Effector memory CD4-positive, alpha-beta T cell (primary cell): ENCODE measurements at regions not wholly inside any gene's neighbourhood (a gene's known extent, or its start where the extent isn't known, plus 50 kb on each side); places are given as distances from the start of the nearest gene placed in this dataset.

Source experiments
- DNase-seq, 3 donors: peaks; one replicate each; pipeline ENCODE4 v3.0.0-alpha.2; 2020
- H3K27ac ChIP-seq: 2 replicates; pipeline ENCODE4 v1.7.0; 2013; ENCODE audit warnings: mild to moderate bottlenecking, low read length, moderate library complexity; ENCODE audit not compliant: insufficient read depth, poor library complexity, severe bottlenecking
- H3K27me3 ChIP-seq: replicated peaks from 2 replicates; pipeline ENCODE4 v1.7.0; 2013; ENCODE audit warnings: mild to moderate bottlenecking, low read length; ENCODE audit not compliant: insufficient read depth, control insufficient read depth, poor library complexity, severe bottlenecking
- H3K36me3 ChIP-seq: 2 replicates; pipeline ENCODE4 v1.7.0; 2013; ENCODE audit warnings: mild to moderate bottlenecking, low read length, moderate library complexity; ENCODE audit not compliant: control insufficient read depth, insufficient read depth
- H3K4me1 ChIP-seq: 2 replicates; pipeline ENCODE4 v1.7.0; 2013; ENCODE audit warnings: low read length, mild to moderate bottlenecking; ENCODE audit not compliant: control insufficient read depth, insufficient read depth, poor library complexity, severe bottlenecking
- H3K4me3 ChIP-seq: 2 replicates; pipeline ENCODE4 v1.7.0; 2013; ENCODE audit warnings: low read length, low read depth, mild to moderate bottlenecking; ENCODE audit not compliant: insufficient read depth, poor library complexity, severe bottlenecking
- H3K9me3 ChIP-seq: 2 replicates; pipeline ENCODE4 v1.7.0; 2013; ENCODE audit warnings: mild to moderate bottlenecking, low read length, moderate library complexity; ENCODE audit not compliant: control insufficient read depth

DNA sequence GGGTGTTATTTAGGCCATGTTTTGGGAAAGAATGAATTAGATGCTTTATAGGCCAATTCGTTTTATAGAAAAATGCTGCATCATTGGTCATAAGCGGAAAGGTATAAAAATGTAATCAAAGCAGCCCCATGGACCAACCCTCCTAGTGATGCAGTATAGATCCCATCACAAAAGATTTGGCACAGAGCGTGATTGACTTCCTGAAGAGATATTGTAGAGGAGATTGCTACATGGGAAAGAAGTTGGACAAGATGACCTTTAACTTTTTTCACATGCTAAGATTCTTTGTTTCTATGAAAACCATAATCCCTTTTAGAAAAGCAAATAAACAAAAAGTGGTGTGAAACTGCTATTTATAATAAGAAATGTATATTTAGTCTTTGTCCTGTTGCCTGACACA, 136.5 kb upstream of the FNDC3A start:
- no peaks in the 10 kb centered on the region for H3K27me3 ChIP-seq
- no peak for DNase-seq
- H3K4me3 ChIP-seq: no peak overlapping the region
- H3K36me3 ChIP-seq: no peaks in the 10 kb centered on the region
- H3K4me1 ChIP-seq: no peaks in the 10 kb centered on the region
- no peak overlapping the region for H3K27ac ChIP-seq
- H3K9me3 ChIP-seq: no peaks in the 10 kb centered on the region

DNA sequence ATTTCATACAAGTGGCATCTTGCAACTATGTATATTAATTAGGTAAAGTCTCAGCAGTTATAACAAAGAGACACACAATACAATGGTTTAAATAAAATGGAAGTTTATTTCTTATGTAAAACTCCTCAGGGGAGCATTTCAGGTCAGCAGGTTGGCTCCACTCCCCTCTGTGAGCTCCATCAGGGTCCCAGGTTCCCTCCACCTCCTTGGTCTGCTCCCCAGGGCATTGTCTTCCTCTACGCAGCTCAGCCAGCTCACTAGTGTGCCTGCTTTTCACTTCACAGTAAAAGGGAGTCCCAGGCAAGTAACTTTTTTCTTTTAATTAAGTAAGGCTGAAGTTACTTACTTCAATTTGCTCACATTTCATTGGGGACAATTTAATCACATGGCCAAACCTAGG, 135.3 kb upstream of the FNDC3A start:
- DNase-seq: no peak
- Histone ChIP-seq H3K4me3 (no peak overlapping the region), H3K36me3 (no peaks in the 10 kb centered on the region), H3K4me1 (no peaks in the 10 kb centered on the region), H3K27ac (no peak overlapping the region), H3K9me3 (no peaks in the 10 kb centered on the region), H3K27me3 (no peaks in the 10 kb centered on the region)

DNA sequence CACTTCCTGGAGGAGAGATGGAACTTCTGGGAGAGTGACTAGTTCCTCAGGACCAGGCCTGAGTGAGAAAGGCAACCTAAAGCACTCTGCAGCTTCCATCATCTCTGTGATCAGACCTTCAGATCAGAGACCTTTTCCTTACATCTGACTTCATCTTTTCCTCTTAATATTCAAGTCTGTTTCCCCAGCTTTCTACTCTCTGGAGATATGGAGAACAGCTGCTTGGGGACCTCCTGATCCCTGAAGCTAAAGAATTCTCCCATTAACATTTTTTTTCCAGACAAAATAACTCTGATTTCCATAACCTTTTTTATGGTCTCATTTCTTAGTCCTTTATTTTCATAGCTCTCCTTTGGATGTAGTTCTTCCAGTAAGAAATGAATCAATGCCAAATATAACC, 133.4 kb upstream of the FNDC3A start:
- no peak for DNase-seq
- Histone ChIP-seq H3K4me1 (no peaks in the 10 kb centered on the region), H3K4me3 (no peak overlapping the region), H3K9me3 (no peaks in the 10 kb centered on the region), H3K36me3 (no peaks in the 10 kb centered on the region), H3K27ac (no peak overlapping the region), H3K27me3 (no peaks in the 10 kb centered on the region)

DNA sequence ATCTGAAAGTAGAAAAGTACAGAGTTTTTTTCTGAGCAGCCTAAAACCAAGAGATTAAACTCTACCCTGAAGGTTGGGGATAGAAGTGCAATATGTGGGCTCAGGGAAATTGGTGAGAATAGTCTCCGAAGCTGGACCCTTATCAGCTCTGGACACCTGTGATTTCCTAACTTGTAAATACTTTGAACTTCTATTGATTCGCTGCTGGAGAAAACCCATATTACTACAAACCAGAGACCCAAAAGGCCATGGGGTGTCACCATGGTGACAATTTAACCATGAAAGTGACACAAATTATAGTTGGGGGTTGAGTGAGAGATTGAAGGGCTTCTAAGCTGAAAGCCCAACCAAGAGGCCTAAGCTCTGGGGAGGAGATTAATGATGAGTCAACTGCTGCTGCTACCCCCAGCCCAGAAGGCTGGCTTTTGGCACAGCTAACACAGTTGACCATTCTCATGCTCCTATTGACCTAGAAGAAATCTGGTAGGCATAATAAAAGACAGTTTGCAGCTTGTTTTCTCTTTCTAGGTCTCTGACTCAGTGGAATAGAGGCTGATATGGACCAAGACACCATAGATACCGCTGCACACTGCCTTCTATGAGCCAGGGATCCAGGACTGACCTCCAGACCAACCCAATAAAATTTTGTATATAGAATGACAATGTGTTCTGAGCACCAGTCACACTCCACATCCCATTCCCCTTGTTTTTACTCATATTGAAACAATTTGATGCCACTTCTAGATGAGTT, 131.9 kb upstream of the FNDC3A start:
- no peaks in the 10 kb centered on the region for H3K27me3 ChIP-seq
- H3K4me1 ChIP-seq: no peaks in the 10 kb centered on the region
- H3K9me3 ChIP-seq: no peaks in the 10 kb centered on the region
- H3K27ac ChIP-seq: no peak overlapping the region
- no peaks in the 10 kb centered on the region for H3K36me3 ChIP-seq
- DNase-seq: no peak
- no peak overlapping the region for H3K4me3 ChIP-seq

DNA sequence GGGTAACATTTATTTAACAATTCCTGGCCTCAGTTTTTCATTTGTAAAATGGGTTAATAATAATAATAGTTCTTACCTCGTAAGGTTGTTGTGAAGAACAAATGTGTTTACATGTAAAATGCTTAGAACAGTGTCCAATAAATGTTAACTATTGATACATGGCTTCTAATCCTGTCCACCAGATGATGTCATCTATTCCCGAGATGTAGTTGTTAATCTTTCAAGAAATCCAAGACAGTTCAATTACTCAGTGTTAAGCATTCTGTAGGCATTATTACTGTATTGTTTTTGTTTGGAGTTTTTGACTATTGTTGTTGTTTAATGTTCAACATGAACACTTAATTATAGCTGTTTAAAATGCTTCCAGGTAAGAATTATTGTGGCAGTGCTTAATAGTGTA, 131.0 kb upstream of the FNDC3A start:
- no peak for DNase-seq
- no peaks in the 10 kb centered on the region for H3K27me3 ChIP-seq
- H3K4me1 ChIP-seq: no peaks in the 10 kb centered on the region

DNA sequence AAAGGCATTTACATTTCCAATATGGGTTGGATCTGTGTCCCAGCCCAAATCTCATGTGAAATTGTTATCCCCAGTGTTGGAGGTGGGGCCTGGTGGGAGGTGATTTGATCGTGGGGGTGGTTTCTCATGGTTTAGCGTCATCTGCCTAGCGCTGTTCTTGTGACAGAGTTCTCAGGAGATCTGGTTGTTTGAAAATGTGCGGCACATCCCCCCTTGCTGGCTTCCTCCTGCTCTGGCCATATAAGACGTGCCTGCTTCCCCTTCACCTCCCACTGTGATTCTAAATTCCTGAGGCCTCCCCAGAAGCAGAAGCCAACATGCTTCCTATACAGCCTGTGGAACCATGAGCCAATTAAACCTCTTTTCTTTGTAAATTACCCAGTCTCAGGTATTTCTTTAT, 126.2 kb upstream of the FNDC3A start:
- Histone ChIP-seq H3K4me3 (no peak overlapping the region), H3K27me3 (no peaks in the 10 kb centered on the region), H3K9me3 (no peaks in the 10 kb centered on the region), H3K4me1 (no peaks in the 10 kb centered on the region), H3K27ac (no peak overlapping the region), H3K36me3 (no peaks in the 10 kb centered on the region)
- DNase-seq: no peak

More for the DNA sequence above, 131.0 kb upstream of the FNDC3A start:
- no peak overlapping the region for H3K27ac ChIP-seq
- H3K36me3 ChIP-seq: no peaks in the 10 kb centered on the region
- no peak overlapping the region for H3K4me3 ChIP-seq
- no peaks in the 10 kb centered on the region for H3K9me3 ChIP-seq

DNA sequence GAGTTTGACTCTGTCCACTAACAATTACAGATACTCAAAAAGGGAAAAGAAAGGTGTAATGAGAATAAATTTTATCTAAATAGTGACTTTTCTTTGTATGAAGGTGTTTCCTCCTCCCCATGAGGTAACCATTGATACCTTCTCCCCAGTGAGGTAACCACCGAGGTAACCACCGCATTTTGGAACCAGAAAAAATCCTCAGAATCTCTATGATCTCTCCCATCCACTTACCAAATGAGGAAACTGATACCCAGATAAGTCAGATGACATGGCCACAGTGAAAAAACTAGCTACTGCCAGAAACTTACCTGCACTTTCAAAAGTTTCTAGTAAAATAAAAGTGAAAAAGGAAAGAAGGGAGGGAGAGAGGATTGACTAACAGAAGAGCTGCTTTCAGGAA, 124.0 kb upstream of the FNDC3A start:
- Histone ChIP-seq H3K4me3 (no peak overlapping the region), H3K27me3 (no peaks in the 10 kb centered on the region), H3K4me1 (no peaks in the 10 kb centered on the region), H3K27ac (no peak overlapping the region), H3K9me3 (no peaks in the 10 kb centered on the region), H3K36me3 (no peaks in the 10 kb centered on the region)
- DNase-seq: no peak

DNA sequence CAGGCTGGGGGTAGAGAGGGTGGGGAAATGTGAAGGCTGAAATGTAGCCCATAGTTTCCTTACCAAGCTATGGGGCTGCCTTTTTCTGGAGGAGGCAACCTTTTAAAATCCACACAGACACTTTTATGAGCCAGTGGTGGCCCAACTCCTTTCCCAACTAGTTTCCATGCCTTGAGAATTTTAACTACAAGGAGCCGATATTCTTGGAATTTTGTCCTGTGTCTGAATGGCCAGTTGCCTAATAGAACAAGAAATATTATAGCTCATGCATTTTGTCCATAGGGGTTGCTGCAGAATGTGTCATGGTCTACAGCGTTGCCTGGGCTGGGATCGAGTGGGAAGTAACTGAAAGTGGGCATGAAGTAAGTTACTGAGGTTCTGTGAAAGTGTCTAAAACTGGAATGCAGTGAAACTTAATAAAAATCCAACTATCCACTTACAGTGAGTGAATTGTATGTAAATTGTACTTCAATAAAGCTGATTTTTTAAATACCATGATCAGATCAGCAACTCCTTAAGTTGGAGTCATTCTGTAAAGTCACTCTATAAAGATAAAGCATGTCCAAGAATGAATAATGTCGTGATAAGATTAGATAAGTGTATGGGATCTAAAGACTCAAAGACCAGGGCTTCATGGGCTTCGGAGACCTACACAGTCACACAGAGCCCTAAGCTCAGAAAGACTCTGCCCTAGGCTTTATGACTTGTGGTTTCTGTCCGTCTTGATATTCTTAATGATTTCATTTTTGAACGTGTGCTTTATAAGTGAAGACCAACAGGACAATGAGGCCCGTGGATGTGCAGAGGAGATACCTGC, 122.6 kb upstream of the FNDC3A start:
- Histone ChIP-seq H3K36me3 (no peaks in the 10 kb centered on the region), H3K27me3 (no peaks in the 10 kb centered on the region), H3K4me1 (no peaks in the 10 kb centered on the region), H3K9me3 (no peaks in the 10 kb centered on the region), H3K27ac (no peak overlapping the region), H3K4me3 (no peak overlapping the region)
- no peak for DNase-seq

DNA sequence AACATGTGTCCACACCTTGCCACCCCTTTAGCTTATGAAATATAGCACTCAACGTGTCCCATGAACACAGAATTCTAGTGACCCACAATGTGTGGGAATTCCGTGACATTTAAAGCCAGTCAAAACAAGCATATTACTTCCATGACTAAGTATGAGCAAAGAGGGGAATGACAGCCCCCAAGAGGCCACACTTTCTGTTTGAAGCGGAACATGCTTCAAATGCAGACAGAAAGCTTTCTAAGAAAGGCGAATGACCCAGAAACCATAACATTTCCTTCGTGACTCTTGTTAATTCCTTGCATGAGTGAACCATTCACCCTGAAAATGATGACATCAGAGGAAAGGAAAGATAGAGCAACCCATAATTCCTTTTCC, 122.0 kb upstream of the FNDC3A start:
- no peaks in the 10 kb centered on the region for H3K9me3 ChIP-seq
- H3K4me3 ChIP-seq: no peak overlapping the region
- no peaks in the 10 kb centered on the region for H3K4me1 ChIP-seq
- no peak for DNase-seq
- H3K27ac ChIP-seq: no peak overlapping the region
- no peaks in the 10 kb centered on the region for H3K36me3 ChIP-seq
- H3K27me3 ChIP-seq: no peaks in the 10 kb centered on the region

DNA sequence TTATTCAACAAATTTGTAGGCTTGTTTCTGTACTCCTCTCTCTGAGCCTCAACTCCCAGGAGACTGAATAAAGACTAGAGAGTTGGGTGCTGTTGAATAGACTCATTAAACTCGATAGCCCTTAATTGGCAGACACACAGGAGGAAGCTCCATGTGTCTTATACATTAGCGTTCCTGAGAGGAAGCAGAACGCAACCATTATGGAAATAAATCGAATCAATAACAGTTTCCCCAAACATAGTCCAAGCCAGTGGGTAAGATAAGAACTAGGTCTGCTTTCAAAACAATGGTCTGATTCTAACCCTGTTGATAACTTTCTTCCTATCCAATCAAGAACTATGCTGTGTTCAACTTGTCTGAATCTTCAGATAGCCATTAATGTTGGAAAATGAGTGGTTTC, 118.1 kb upstream of the FNDC3A start:
- H3K4me3 ChIP-seq: no peak overlapping the region
- H3K27me3 ChIP-seq: no peaks in the 10 kb centered on the region
- H3K4me1 ChIP-seq: no peaks in the 10 kb centered on the region
- H3K9me3 ChIP-seq: no peaks in the 10 kb centered on the region
- no peaks in the 10 kb centered on the region for H3K36me3 ChIP-seq
- no peak for DNase-seq
- H3K27ac ChIP-seq: no peak overlapping the region
